B cell (primary cell): ENCODE measurements at regions not wholly inside any gene's neighbourhood (a gene's known extent, or its start where the extent isn't known, plus 50 kb on each side); places are given as distances from the start of the nearest gene placed in this dataset.

ENCODE experiments used
- ATAC-seq: fragments of 200-7000 bp; cut with Tn5 transposase; one replicate; pipeline ENCODE4 v1.10.0; 2021; ENCODE audit warnings: low read depth, mild to moderate bottlenecking, moderate number of reproducible peaks, moderate library complexity
- CTCF ChIA-PET: fragments of 350-600 bp; sonication (Branson Sonifier 250); formaldehyde crosslinking; loops from one replicate; lab custom pipeline; 2021; ENCODE audit warnings: antibody characterized with exemption, inconsistent platforms; lab: Charles Lee
- POLR2A ChIA-PET: fragments of 350-600 bp; sonication (Branson Sonifier 250); formaldehyde crosslinking; loops from one replicate; lab custom pipeline; 2021; ENCODE audit warnings: antibody characterized with exemption; lab: Charles Lee
- DNase-seq: peaks from one replicate; pipeline ENCODE4 v3.0.0; 2013
- H2AFZ ChIP-seq: 2 replicates; pipeline ENCODE4 v1.6.1; 2012; ENCODE audit warnings: mild to moderate bottlenecking, low read depth, low read length; ENCODE audit not compliant: insufficient read depth, poor library complexity, severe bottlenecking
- H3K27ac ChIP-seq, 2 donors: 1 replicate in 1 of 2; 2 replicates in 1 of 2; pipeline ENCODE4 v1.5.1; 2012 to 2013; ENCODE audit warnings: low read length in 2 of 2, mild to moderate bottlenecking in 2 of 2, moderate library complexity in 1 of 2
- H3K27me3 ChIP-seq, 4 experiments: fragments of 200-600 bp in 1 of 4; sonication (generic) in 1 of 4; replicated peaks in 1 of 4; 1 replicate in 2 of 4; 2 replicates in 2 of 4; pipeline versions ENCODE4 v1.6.1 to v1.7.0; 2013 to 2016; ENCODE audit warnings: low read length in 3 of 4, mild to moderate bottlenecking in 2 of 4, mixed read lengths in 1 of 4, moderate library complexity in 1 of 4; ENCODE audit not compliant: insufficient read depth in 4 of 4, control insufficient read depth in 3 of 4; ENCODE audit errors: control extremely low read depth in 1 of 4
- H3K36me3 ChIP-seq, 2 experiments: replicated peaks in 1 of 2; 1 replicate in 1 of 2; 2 replicates in 1 of 2; pipeline versions ENCODE4 v1.6.1 to v1.7.1; 2013; ENCODE audit warnings: low read length in 1 of 2; ENCODE audit not compliant: insufficient read depth in 2 of 2, control insufficient read depth in 1 of 2; ENCODE audit errors: control extremely low read depth in 1 of 2, extremely low read depth in 1 of 2
- H3K4me1 ChIP-seq, 2 donors: fragments of 200-600 bp in 1 of 2; sonication (generic) in 1 of 2; 1 replicate in 1 of 2; 2 replicates in 1 of 2; pipeline versions ENCODE4 v1.5.1 to v1.6.1; 2013 to 2017; ENCODE audit warnings: low read length in 2 of 2; ENCODE audit not compliant: control insufficient read depth in 2 of 2, insufficient read depth in 2 of 2
- H3K4me2 ChIP-seq: replicated peaks from 2 replicates; pipeline ENCODE3; 2012; ENCODE audit warnings: mild to moderate bottlenecking, low read depth, low read length; ENCODE audit not compliant: poor library complexity, severe bottlenecking
- H3K4me3 ChIP-seq, 5 experiments: fragments of 200-600 bp in 1 of 5; sonication (generic) in 1 of 5; 1 replicate in 3 of 5; 2 replicates in 2 of 5; pipeline versions ENCODE4 v1.5.1 to v1.7.0; 2011 to 2016; ENCODE audit warnings: low read length in 4 of 5, mild to moderate bottlenecking in 4 of 5, low read depth in 2 of 5, control low read depth in 1 of 5, moderate library complexity in 1 of 5; ENCODE audit not compliant: insufficient read depth in 1 of 5; ENCODE audit errors: control extremely low read depth in 1 of 5, extremely low read depth in 1 of 5
- H3K79me2 ChIP-seq: fragments of 200-600 bp; sonication (generic); one replicate; pipeline ENCODE4 v1.6.0; 2016; ENCODE audit warnings: low read length; ENCODE audit not compliant: control insufficient read depth, insufficient read depth
- H3K9ac ChIP-seq: fragments of 200-600 bp; sonication (generic); 2 replicates; pipeline ENCODE4 v1.6.1; 2017; ENCODE audit warnings: mild to moderate bottlenecking, low read length, moderate library complexity
- H3K9me3 ChIP-seq, 3 donors: one replicate each; pipeline versions ENCODE4 v1.6.1 to v1.7.1; 2013; ENCODE audit warnings: low read length in 2 of 3; ENCODE audit not compliant: control insufficient read depth in 2 of 3, insufficient read depth in 1 of 3; ENCODE audit errors: control extremely low read depth in 1 of 3
- H4K20me1 ChIP-seq: 2 replicates; pipeline ENCODE4 v1.6.0; 2012; ENCODE audit warnings: mild to moderate bottlenecking, low read length; ENCODE audit not compliant: insufficient read depth, control insufficient read depth, poor library complexity, severe bottlenecking
- H3K27ac Mint-ChIP-seq: one replicate; pipeline ENCODE4 v1.8.0; 2021; ENCODE audit warnings: mixed read lengths
- H3K27me3 Mint-ChIP-seq: one replicate; pipeline ENCODE4 v1.8.0; 2021; ENCODE audit warnings: mixed read lengths
- H3K4me1 Mint-ChIP-seq: one replicate; pipeline ENCODE4 v1.8.0; 2021; ENCODE audit warnings: mixed read lengths
- H3K4me3 Mint-ChIP-seq: one replicate; pipeline ENCODE4 v1.8.0; 2021; ENCODE audit warnings: mixed read lengths
- H3K9me3 Mint-ChIP-seq: one replicate; pipeline ENCODE4 v1.8.0; 2022; ENCODE audit warnings: mixed read lengths; ENCODE audit not compliant: insufficient read depth
- EZH2 ChIP-seq: IDR thresholded peaks from 2 replicates; pipeline ENCODE4 v1.6.1; 2012; ENCODE audit warnings: borderline replicate concordance, low read depth, mild to moderate bottlenecking, moderate library complexity, low read length; ENCODE audit not compliant: insufficient read depth, poor library complexity, severe bottlenecking
- WGBS: methylation state at CpG from one replicate; pipeline ENCODE4 v1.1.5; 2013; ENCODE audit warnings: missing lambda C conversion rate; ENCODE audit not compliant: insufficient coverage; 5-methylcytosine and 5-hydroxymethylcytosine counted together
- intact Hi-C: fragments of 100-400 bp; cut with micrococcal nuclease; formaldehyde crosslinking; loops from one replicate; pipeline ENCODE4 v1.10.0; 2022
- TF ChIP-seq, protein P1 (sequence below): fragments of 200-600 bp; IDR thresholded peaks from one replicate; pipeline ENCODE4 v1.8.0; 2022; ENCODE audit warnings: antibody characterized with exemption, mild to moderate bottlenecking

DNA sequence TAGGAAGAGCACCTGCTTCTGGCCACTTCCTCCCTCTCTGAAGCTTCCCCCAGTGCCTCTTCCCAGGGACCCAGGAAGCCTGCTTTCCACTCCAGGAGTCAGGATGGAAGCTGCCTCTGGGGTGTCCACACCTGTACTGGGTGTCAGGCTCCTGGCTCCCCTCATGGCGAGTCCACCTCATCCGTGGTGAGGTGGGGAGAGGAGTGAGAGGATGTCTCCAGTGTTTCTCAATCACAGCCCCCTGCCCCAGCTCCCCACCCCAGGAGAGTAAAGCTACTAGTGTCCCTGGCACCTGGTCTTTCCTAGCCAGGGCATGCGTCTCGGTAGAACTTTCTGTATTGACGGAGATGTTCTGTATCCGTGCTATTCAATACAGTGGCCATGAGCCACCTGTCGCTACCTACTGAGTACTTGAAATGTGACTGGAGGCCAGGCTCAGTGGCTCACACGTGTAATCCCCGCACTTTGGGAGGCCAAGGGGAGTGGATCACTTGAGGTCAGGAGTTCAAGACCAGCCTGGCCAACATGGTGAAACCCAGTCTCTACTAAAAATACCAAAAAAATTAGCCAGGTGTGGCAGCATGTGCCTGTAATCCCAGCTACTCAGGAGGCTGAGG is 171.2 kb upstream of the HAAO start:
- H3K27ac Mint-ChIP-seq: no peak overlapping the region

More for the DNA sequence above, 171.2 kb upstream of the HAAO start:
- no peak for ATAC-seq
- Histone ChIP-seq H3K9ac (no peak overlapping the region), H3K79me2 (no peaks in the 10 kb centered on the region), H3K4me1 (peaks cover 41 to 46% of the 10 kb centered on the region in 2 donors), H4K20me1 (no peaks in the 10 kb centered on the region), H3K4me2 (peak overlapping the region; percentile 63), H3K4me3 (no peak overlapping the region), H2AFZ (no peak overlapping the region), H3K27ac (no peak overlapping the region), H3K27me3 (peaks cover 0 to 4% (median 0%) of the 10 kb centered on the region in 4 experiments), H3K36me3 (no peaks in the 10 kb centered on the region), H3K9me3 (peaks cover 0 to 4% (median 0%) of the 10 kb centered on the region in 3 donors)
- intact Hi-C loops: no loop called here
- no peaks in the 10 kb centered on the region for H3K9me3 Mint-ChIP-seq
- TF ChIP-seq EZH2: no peak
- TF ChIP-seq, protein P1, sequence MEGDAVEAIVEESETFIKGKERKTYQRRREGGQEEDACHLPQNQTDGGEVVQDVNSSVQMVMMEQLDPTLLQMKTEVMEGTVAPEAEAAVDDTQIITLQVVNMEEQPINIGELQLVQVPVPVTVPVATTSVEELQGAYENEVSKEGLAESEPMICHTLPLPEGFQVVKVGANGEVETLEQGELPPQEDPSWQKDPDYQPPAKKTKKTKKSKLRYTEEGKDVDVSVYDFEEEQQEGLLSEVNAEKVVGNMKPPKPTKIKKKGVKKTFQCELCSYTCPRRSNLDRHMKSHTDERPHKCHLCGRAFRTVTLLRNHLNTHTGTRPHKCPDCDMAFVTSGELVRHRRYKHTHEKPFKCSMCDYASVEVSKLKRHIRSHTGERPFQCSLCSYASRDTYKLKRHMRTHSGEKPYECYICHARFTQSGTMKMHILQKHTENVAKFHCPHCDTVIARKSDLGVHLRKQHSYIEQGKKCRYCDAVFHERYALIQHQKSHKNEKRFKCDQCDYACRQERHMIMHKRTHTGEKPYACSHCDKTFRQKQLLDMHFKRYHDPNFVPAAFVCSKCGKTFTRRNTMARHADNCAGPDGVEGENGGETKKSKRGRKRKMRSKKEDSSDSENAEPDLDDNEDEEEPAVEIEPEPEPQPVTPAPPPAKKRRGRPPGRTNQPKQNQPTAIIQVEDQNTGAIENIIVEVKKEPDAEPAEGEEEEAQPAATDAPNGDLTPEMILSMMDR: no peak
- H3K4me1 Mint-ChIP-seq: peaks cover 30% of the 10 kb centered on the region
- peaks cover 8% of the 10 kb centered on the region for H3K27me3 Mint-ChIP-seq
- DNase-seq: no peak
- H3K4me3 Mint-ChIP-seq: no peak overlapping the region
- CTCF ChIA-PET: interaction anchor here (0.7 to 5.8 kb wide), 7 partner anchors 12 to 530 kb away, joined by 3 to 27 read pairs (median 5); no protein-coding TSS in a partner anchor
- POLR2A ChIA-PET: interaction anchor here (0.6 to 1.0 kb wide), 2 partner anchors 10 to 202 kb away, joined by 6 read pairs; no protein-coding TSS in a partner anchor
- 96% methylated on average over 7 of the region's 9 CpGs for WGBS
